Mucosa of rectum (tissue), 2 donors: ENCODE measurements at regions not wholly inside any gene's neighbourhood (a gene's known extent, or its start where the extent isn't known, plus 50 kb on each side); places are given as distances from the start of the nearest gene placed in this dataset.

Experiments used
- H3K27ac ChIP-seq, 2 donors: one replicate each; pipeline ENCODE4 v1.7.0; 2013; ENCODE audit warnings: inconsistent platforms in 2 of 2, low read depth in 2 of 2, low read length in 2 of 2
- H3K27me3 ChIP-seq, 2 donors: one replicate each; pipeline ENCODE4 v1.7.0; 2013; ENCODE audit warnings: low read length in 2 of 2; ENCODE audit not compliant: control insufficient read depth in 2 of 2, insufficient read depth in 2 of 2
- H3K36me3 ChIP-seq, 2 donors: one replicate each; pipeline ENCODE4 v1.7.0; 2013; ENCODE audit warnings: low read length in 2 of 2; ENCODE audit not compliant: control insufficient read depth in 2 of 2, insufficient read depth in 2 of 2
- H3K4me1 ChIP-seq, 2 donors: one replicate each; pipeline ENCODE4 v1.7.0; 2013; ENCODE audit warnings: low read length in 2 of 2, mild to moderate bottlenecking in 1 of 2; ENCODE audit not compliant: control insufficient read depth in 2 of 2, insufficient read depth in 2 of 2
- H3K4me3 ChIP-seq, 2 donors: one replicate each; pipeline ENCODE4 v1.7.0; 2013; ENCODE audit warnings: low read length in 2 of 2
- H3K9ac ChIP-seq, 2 donors: one replicate each; pipeline ENCODE4 v1.7.0; 2013; ENCODE audit warnings: low read length in 2 of 2, low read depth in 1 of 2, mild to moderate bottlenecking in 1 of 2
- H3K9me3 ChIP-seq, 2 donors: one replicate each; pipeline ENCODE4 v1.7.0; 2013; ENCODE audit warnings: low read length in 2 of 2; ENCODE audit not compliant: control insufficient read depth in 2 of 2
- donor health status: healthy.
- donor health status: Normal muscosa, but diverticular disease.

- H3K9ac ChIP-seq: no peak overlapping the region
- no peaks in the 10 kb centered on the region for H3K9me3 ChIP-seq
- no peak overlapping the region for H3K27ac ChIP-seq
- peaks cover 31 to 40% of the 10 kb centered on the region in 2 donors for H3K27me3 ChIP-seq
- H3K4me1 ChIP-seq: peaks cover 0 to 2% of the 10 kb centered on the region in 2 donors
- no peak overlapping the region for H3K4me3 ChIP-seq
- H3K36me3 ChIP-seq: no peaks in the 10 kb centered on the region
Measured at GRCh38 chr14:96737881-96738280, 59.3 kb upstream of the VRK1 start.

DNA sequence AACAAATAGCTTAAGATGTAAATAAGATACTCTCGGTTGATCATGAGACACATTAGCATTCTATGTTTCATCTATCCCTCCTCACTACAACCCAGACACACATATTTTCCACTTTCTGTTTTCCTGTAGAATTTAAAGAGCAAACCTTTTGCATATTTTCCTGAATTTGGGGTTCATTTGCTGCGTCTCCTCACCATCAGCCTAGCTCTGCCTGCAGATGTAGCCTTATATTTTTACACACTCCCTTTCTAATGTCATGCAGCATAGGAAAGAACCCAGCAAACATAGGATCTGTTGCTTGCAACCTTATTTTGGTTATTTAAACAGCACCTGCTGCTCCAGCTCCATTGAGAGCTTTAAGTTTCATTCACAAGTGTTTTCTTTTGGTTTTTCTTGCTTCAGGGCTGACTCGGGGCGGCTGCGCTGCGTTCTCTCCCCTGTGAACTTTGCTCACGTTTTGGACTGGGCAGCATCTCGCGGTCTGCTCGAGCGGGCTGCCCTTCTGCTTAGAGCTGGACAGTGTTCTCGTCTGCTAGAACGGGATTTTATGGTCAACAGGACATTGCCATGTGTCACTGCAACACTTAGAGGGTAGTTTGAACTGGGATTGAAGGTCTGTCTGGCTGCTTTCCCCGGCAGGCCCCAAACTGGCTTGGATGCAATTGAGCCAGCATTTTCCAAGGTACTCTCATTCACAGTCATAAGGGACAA is 57.8 kb upstream of the VRK1 start:
- Histone ChIP-seq H3K9me3 (no peaks in the 10 kb centered on the region), H3K9ac (no peak overlapping the region), H3K4me1 (peaks cover 0 to 2% of the 10 kb centered on the region in 2 donors), H3K36me3 (no peaks in the 10 kb centered on the region), H3K27me3 (peaks cover 34 to 36% of the 10 kb centered on the region in 2 donors), H3K4me3 (no peak overlapping the region), H3K27ac (no peak overlapping the region)

DNA sequence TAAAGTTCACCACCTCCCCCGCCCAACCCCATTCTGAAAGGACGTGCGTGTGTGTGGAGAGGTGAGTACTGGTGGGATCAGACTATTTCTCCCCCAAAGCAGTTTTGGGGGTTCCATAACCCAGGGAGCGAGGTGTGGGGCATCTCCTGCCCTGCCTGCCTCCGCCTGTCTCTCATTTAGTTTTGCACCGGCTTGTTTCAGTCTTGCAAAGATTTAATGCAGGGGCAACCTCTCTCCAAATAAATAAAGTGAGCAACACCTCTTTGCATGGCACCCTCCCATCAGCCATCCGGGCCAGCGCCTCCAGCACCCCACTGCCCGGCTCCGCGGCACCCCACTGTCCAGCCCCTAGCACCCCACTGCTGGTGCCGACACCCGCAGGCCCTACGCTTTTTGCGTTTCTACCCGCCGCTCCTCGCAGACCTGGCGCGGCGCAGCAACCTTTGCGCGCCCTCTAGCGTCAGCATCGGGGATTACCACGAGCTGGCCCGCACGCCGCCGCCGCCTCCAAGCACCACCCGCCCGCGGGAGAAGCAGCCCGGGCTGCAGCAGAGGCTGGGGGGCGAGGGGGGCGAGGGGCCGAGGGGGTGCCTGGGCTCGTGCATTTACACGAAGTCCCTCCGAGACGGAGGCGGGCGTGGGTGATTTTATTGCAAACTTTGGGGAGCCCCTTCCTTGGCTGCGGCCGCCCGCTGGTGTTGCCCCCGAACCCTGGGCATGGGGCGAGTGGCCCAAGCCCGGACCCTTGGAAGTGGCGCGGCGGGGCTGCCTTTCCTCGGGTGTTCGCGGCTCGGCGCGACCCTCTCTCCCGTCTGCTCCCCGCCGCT is 55.8 kb upstream of the VRK1 start:
- peaks cover 32 to 36% of the 10 kb centered on the region in 2 donors for H3K27me3 ChIP-seq
- H3K4me1 ChIP-seq: peaks cover 0 to 2% of the 10 kb centered on the region in 2 donors
- H3K36me3 ChIP-seq: no peaks in the 10 kb centered on the region
- no peak overlapping the region for H3K27ac ChIP-seq
- H3K4me3 ChIP-seq: peak overlapping the region; percentile 34 to 41
- no peaks in the 10 kb centered on the region for H3K9me3 ChIP-seq
- H3K9ac ChIP-seq: no peak overlapping the region

- H3K4me3 ChIP-seq: no peak overlapping the region
- no peak overlapping the region for H3K9ac ChIP-seq
- peaks cover 0 to 2% of the 10 kb centered on the region in 2 donors for H3K4me1 ChIP-seq
- peaks cover 15 to 26% of the 10 kb centered on the region in 2 donors for H3K27me3 ChIP-seq
- H3K9me3 ChIP-seq: no peaks in the 10 kb centered on the region
- no peaks in the 10 kb centered on the region for H3K36me3 ChIP-seq
- no peak overlapping the region for H3K27ac ChIP-seq
Measured at GRCh38 chr14:96744262-96744661, 52.9 kb upstream of the VRK1 start.

DNA sequence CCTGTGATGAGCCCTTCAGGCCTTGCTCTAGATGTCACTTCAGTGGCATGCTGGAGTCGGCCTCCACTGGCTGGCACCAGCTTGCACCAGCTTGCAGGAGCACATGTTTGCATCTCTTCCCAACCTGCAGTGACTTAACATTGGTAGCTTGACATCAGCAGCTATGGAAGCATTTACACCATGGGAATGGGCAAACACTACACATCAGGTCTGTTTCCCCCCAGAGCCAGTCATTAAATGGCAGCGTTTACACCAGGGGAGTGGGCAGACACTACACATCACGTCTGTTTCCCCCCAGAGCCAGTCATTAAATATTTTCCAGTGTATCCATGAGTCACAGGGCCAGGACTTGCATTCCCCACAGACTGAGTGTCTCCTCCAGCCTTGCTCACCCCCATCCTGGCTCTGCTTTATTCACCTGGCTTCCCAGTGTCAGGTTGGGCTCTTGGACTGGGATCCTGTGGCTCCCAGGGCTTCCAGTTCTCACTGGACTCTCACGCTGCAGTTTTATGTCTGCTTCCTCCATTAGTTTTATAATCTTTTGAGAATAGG is 51.6 kb upstream of the VRK1 start:
- Histone ChIP-seq H3K9me3 (no peaks in the 10 kb centered on the region), H3K4me3 (no peak overlapping the region), H3K36me3 (no peaks in the 10 kb centered on the region), H3K27ac (no peak overlapping the region), H3K9ac (no peak overlapping the region), H3K4me1 (peaks cover 0 to 2% of the 10 kb centered on the region in 2 donors), H3K27me3 (peaks cover 8 to 15% of the 10 kb centered on the region in 2 donors)

GRCh38 chr14:96746101-96746500 is 51.1 kb upstream of the VRK1 start:
- peaks cover 0 to 2% of the 10 kb centered on the region in 2 donors for H3K4me1 ChIP-seq
- H3K9ac ChIP-seq: no peak overlapping the region
- peaks cover 4 to 12% of the 10 kb centered on the region in 2 donors for H3K27me3 ChIP-seq
- no peak overlapping the region for H3K27ac ChIP-seq
- H3K4me3 ChIP-seq: no peak overlapping the region
- no peaks in the 10 kb centered on the region for H3K9me3 ChIP-seq
- H3K36me3 ChIP-seq: no peaks in the 10 kb centered on the region

- Histone ChIP-seq H3K27me3 (peaks cover 3 to 10% of the 10 kb centered on the region in 2 donors), H3K9me3 (no peaks in the 10 kb centered on the region), H3K4me1 (no peaks in the 10 kb centered on the region), H3K36me3 (no peaks in the 10 kb centered on the region), H3K4me3 (no peak overlapping the region), H3K9ac (no peak overlapping the region), H3K27ac (no peak overlapping the region)
Measured at GRCh38 chr14:96747006-96747405, 50.2 kb upstream of the VRK1 start.
